ENCODE measurements at regions not wholly inside any gene's neighbourhood (a gene's known extent, or its start where the extent isn't known, plus 50 kb on each side); places are given as distances from the start of the nearest gene placed in this dataset.

DNA sequence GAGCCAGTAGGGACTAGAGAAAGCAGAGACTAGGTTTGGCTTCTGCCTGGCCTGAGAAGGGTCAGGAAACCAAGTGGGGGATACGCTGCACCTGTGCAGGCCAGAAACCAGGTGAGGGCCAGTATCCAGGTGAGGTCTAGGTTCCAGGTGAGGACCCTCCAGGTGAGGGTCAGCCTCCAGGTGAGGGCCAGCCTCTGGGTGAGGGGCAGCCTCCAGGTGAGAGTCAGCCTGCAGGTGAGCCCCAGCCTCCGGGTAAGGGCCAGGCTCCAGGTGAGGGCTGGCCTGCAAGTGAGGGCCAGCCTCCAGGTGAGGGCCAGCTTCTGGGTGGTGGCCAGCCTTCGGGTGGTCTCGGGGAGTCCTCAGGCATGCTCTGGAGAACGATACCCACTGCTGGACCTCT lies 238.8 kb downstream of the USP46 start:
- TF ChIP-seq, protein P1, sequence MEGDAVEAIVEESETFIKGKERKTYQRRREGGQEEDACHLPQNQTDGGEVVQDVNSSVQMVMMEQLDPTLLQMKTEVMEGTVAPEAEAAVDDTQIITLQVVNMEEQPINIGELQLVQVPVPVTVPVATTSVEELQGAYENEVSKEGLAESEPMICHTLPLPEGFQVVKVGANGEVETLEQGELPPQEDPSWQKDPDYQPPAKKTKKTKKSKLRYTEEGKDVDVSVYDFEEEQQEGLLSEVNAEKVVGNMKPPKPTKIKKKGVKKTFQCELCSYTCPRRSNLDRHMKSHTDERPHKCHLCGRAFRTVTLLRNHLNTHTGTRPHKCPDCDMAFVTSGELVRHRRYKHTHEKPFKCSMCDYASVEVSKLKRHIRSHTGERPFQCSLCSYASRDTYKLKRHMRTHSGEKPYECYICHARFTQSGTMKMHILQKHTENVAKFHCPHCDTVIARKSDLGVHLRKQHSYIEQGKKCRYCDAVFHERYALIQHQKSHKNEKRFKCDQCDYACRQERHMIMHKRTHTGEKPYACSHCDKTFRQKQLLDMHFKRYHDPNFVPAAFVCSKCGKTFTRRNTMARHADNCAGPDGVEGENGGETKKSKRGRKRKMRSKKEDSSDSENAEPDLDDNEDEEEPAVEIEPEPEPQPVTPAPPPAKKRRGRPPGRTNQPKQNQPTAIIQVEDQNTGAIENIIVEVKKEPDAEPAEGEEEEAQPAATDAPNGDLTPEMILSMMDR (IDR thresholded peaks at IDR 0.05; ENCODE audit: poor library complexity, severe bottlenecking) = no peak
- no peak for TF ChIP-seq EZH2 (IDR thresholded peaks at IDR 0.05; ENCODE audit: borderline replicate concordance, insufficient read depth, low read length, poor library complexity, severe bottlenecking)
- TF ChIP-seq POLR2AphosphoS5 (IDR thresholded peaks at IDR 0.05) = no peak
- no peak for TF ChIP-seq SMC3 (conservative IDR thresholded peaks at IDR 0.05; ENCODE audit: poor library complexity)
- TF ChIP-seq, protein P2, sequence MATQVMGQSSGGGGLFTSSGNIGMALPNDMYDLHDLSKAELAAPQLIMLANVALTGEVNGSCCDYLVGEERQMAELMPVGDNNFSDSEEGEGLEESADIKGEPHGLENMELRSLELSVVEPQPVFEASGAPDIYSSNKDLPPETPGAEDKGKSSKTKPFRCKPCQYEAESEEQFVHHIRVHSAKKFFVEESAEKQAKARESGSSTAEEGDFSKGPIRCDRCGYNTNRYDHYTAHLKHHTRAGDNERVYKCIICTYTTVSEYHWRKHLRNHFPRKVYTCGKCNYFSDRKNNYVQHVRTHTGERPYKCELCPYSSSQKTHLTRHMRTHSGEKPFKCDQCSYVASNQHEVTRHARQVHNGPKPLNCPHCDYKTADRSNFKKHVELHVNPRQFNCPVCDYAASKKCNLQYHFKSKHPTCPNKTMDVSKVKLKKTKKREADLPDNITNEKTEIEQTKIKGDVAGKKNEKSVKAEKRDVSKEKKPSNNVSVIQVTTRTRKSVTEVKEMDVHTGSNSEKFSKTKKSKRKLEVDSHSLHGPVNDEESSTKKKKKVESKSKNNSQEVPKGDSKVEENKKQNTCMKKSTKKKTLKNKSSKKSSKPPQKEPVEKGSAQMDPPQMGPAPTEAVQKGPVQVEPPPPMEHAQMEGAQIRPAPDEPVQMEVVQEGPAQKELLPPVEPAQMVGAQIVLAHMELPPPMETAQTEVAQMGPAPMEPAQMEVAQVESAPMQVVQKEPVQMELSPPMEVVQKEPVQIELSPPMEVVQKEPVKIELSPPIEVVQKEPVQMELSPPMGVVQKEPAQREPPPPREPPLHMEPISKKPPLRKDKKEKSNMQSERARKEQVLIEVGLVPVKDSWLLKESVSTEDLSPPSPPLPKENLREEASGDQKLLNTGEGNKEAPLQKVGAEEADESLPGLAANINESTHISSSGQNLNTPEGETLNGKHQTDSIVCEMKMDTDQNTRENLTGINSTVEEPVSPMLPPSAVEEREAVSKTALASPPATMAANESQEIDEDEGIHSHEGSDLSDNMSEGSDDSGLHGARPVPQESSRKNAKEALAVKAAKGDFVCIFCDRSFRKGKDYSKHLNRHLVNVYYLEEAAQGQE (IDR thresholded peaks at IDR 0.05; ENCODE audit: borderline replicate concordance) = no peak
- no peak for TF ChIP-seq RAD21 (conservative IDR thresholded peaks at IDR 0.05)
- TF ChIP-seq EP300 (conservative IDR thresholded peaks at IDR 0.05; ENCODE audit: poor library complexity, severe bottlenecking) = no peak
- TF ChIP-seq MXI1 (conservative IDR thresholded peaks at IDR 0.05; ENCODE audit: poor library complexity, severe bottlenecking) = no peak
- no peak for TF ChIP-seq TAF1 (IDR thresholded peaks at IDR 0.05; ENCODE audit: low read depth)

Measured in neural cell (in vitro differentiated cells).